ENCODE measurements at regions not wholly inside any gene's neighbourhood (a gene's known extent, or its start where the extent isn't known, plus 50 kb on each side); places are given as distances from the start of the nearest gene placed in this dataset.

DNA sequence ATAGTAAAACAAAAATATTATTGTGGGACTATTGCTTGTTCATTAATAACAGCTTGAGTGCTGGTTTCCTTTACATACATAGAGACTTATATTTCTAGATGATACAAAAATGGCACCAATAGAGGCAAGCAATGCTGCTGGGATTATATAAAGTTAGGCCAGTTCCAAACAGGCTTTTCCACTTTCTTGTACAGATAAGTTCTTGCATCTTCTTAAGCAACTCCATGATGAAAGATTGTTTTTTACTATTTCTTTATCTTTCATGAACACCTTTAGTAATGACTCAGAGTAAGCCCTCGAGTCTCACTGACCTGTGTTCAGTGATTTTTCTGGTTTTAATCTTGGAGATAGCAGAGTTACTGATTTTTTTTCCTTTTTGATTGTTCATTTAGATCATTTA, 324.4 kb downstream of the PRR16 start:
- TF ChIP-seq, protein P1, sequence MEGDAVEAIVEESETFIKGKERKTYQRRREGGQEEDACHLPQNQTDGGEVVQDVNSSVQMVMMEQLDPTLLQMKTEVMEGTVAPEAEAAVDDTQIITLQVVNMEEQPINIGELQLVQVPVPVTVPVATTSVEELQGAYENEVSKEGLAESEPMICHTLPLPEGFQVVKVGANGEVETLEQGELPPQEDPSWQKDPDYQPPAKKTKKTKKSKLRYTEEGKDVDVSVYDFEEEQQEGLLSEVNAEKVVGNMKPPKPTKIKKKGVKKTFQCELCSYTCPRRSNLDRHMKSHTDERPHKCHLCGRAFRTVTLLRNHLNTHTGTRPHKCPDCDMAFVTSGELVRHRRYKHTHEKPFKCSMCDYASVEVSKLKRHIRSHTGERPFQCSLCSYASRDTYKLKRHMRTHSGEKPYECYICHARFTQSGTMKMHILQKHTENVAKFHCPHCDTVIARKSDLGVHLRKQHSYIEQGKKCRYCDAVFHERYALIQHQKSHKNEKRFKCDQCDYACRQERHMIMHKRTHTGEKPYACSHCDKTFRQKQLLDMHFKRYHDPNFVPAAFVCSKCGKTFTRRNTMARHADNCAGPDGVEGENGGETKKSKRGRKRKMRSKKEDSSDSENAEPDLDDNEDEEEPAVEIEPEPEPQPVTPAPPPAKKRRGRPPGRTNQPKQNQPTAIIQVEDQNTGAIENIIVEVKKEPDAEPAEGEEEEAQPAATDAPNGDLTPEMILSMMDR (IDR thresholded peaks at IDR 0.05) = no peak
- TF ChIP-seq ZFX (IDR thresholded peaks at IDR 0.05; ENCODE audit: borderline replicate concordance) = no peak

All from 22Rv1 (cell line).